Sigmoid colon (tissue), 6 donors: ENCODE measurements at regions not wholly inside any gene's neighbourhood (a gene's known extent, or its start where the extent isn't known, plus 50 kb on each side); places are given as distances from the start of the nearest gene placed in this dataset.

Source experiments
- DNase-seq: peaks from one replicate; pipeline ENCODE4 v3.0.0-alpha.2; 2019
- H3K27ac ChIP-seq, 4 donors: fragments of 200-600 bp; sonication (generic); one replicate each; pipeline ENCODE4 v1.5.1; 2016 to 2019; ENCODE audit warnings: mild to moderate bottlenecking in 1 of 4
- H3K27me3 ChIP-seq, 3 donors: fragments of 200-600 bp; sonication (generic); one replicate each; pipeline ENCODE4 v1.5.1; 2019; ENCODE audit warnings: mild to moderate bottlenecking in 1 of 3
- H3K36me3 ChIP-seq, 4 donors: fragments of 200-600 bp; sonication (generic); one replicate each; pipeline ENCODE4 v1.5.1; 2016 to 2019
- H3K4me1 ChIP-seq, 4 donors: fragments of 200-600 bp; sonication (generic); one replicate each; pipeline ENCODE4 v1.5.1; 2017 to 2019
- H3K4me3 ChIP-seq, 4 donors: fragments of 200-600 bp; sonication (generic); one replicate each; pipeline ENCODE4 v1.5.1; 2017 to 2019; ENCODE audit warnings: mild to moderate bottlenecking in 2 of 4, moderate library complexity in 1 of 4
- H3K9me3 ChIP-seq, 4 donors: fragments of 200-600 bp in 3 of 4; sonication (generic) in 3 of 4; one replicate each; pipeline versions ENCODE4 v1.5.1 to v1.6.1; 2013 to 2019
- EP300 ChIP-seq, 4 donors: sonication (generic); formaldehyde crosslinking; IDR thresholded peaks; one replicate each; pipeline ENCODE4 v1.6.1; 2017; ENCODE audit warnings: antibody characterized with exemption in 4 of 4
- POLR2A ChIP-seq, 2 donors: fragments of 450-650 bp; IDR thresholded peaks; one replicate each; pipeline ENCODE4 v1.6.1; 2016; ENCODE audit warnings: antibody characterized with exemption in 2 of 2, mild to moderate bottlenecking in 2 of 2, moderate library complexity in 2 of 2
- POLR2AphosphoS5 ChIP-seq, 4 donors: sonication (generic); formaldehyde crosslinking; IDR thresholded peaks; one replicate each; pipeline ENCODE4 v1.6.1; 2017; ENCODE audit warnings: antibody characterized with exemption in 4 of 4
- WGBS, 2 donors: extraction: QIAGEN DNeasy Blood & Tissue Kit; methylation state at CpG; one replicate each; pipeline ENCODE4 v1.1.7; 2013; 5-methylcytosine and 5-hydroxymethylcytosine counted together
- intact Hi-C: fragments of 100-400 bp; cut with DNase I; formaldehyde crosslinking; loops from one replicate; pipeline ENCODE4 v1.15.1; 2023
- TF ChIP-seq, protein P1 (sequence below), 4 experiments: fragments of 450-650 bp in 3 of 4; fragments of 200-600 bp in 1 of 4; IDR thresholded peaks; one replicate each; pipeline ENCODE4 v1.5.1; 2016 to 2019; ENCODE audit warnings: antibody characterized with exemption in 4 of 4, mild to moderate bottlenecking in 3 of 4, moderate library complexity in 2 of 4
- donor health status: healthy with polysubstance abuse.
- donor health status: healthy.

DNA sequence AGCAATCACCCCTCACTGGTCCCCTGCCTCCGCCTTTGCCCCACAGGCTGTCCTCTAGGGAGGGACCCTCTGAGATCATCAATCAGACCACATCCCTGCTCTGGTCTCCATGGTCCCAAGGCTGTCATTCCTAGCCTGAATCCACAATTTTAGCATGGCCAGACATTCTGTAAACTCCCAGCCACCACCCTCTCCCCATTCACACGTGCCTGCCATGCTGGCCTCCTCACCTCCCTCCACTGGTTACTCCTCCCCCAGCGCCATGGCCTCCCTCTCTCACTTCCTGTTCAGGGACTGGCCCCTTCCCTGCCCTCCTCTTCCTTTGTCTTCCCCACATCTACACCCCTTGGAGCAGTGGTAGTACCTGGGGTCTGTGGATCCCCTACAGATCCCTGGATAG lies 150.7 kb upstream of the MLN start:
- Histone ChIP-seq H3K4me1 (no peaks in the 10 kb centered on the region), H3K27ac (no peak overlapping the region), H3K9me3 (no peaks in the 10 kb centered on the region), H3K36me3 (no peaks in the 10 kb centered on the region), H3K27me3 (peaks cover 0 to 6% (median 0%) of the 10 kb centered on the region in 3 donors), H3K4me3 (no peak overlapping the region)
- DNase-seq: peak; percentile 24
- 53 to 65% methylated on average over 3 of the region's 3 CpGs for WGBS, 2 donors
- intact Hi-C loops: no loop called here
- TF ChIP-seq EP300 (IDR thresholded peaks at IDR 0.05): no peak
- no peak for TF ChIP-seq POLR2A (IDR thresholded peaks at IDR 0.05)
- TF ChIP-seq, protein P1, sequence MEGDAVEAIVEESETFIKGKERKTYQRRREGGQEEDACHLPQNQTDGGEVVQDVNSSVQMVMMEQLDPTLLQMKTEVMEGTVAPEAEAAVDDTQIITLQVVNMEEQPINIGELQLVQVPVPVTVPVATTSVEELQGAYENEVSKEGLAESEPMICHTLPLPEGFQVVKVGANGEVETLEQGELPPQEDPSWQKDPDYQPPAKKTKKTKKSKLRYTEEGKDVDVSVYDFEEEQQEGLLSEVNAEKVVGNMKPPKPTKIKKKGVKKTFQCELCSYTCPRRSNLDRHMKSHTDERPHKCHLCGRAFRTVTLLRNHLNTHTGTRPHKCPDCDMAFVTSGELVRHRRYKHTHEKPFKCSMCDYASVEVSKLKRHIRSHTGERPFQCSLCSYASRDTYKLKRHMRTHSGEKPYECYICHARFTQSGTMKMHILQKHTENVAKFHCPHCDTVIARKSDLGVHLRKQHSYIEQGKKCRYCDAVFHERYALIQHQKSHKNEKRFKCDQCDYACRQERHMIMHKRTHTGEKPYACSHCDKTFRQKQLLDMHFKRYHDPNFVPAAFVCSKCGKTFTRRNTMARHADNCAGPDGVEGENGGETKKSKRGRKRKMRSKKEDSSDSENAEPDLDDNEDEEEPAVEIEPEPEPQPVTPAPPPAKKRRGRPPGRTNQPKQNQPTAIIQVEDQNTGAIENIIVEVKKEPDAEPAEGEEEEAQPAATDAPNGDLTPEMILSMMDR (IDR thresholded peaks at IDR 0.05): no peak
- no peak for TF ChIP-seq POLR2AphosphoS5 (IDR thresholded peaks at IDR 0.05)

DNA sequence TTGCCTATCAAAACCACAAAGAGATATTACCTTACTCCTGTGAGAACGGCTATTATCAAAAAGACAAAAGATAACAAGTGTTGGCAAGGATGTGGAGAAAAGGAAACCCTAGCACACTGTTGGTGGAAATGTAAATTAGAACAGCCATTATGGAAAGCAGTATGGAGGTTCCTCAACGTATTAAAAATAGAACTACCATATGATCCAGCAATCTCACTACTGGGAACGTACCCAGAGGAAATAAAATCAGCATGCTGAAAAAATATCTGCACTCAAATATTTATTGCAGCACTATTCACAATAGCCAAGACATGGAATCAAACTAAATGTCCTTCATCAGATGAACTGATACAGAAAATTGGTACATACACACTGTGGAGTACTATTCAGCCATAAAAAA lies 149.4 kb upstream of the MLN start:
- H3K9me3 ChIP-seq: no peaks in the 10 kb centered on the region
- DNase-seq: no peak
- TF ChIP-seq, protein P1 (IDR thresholded peaks at IDR 0.05): no peak
- TF ChIP-seq POLR2AphosphoS5 (IDR thresholded peaks at IDR 0.05) (no peak), POLR2A (IDR thresholded peaks at IDR 0.05) (no peak), EP300 (IDR thresholded peaks at IDR 0.05) (no peak)
- intact Hi-C loops: no loop called here
- no peak overlapping the region for H3K4me3 ChIP-seq
- H3K4me1 ChIP-seq: no peaks in the 10 kb centered on the region
- WGBS, 2 donors: 77 to 78% methylated on average over 3 of the region's 3 CpGs
- peaks cover 0 to 4% (median 0%) of the 10 kb centered on the region in 3 donors for H3K27me3 ChIP-seq
- no peaks in the 10 kb centered on the region for H3K36me3 ChIP-seq
- no peak overlapping the region for H3K27ac ChIP-seq

GRCh38 chr6:33952016-33952415 lies 148.2 kb upstream of the MLN start:
- intact Hi-C loops: no loop called here
- peaks cover 0 to 4% (median 0%) of the 10 kb centered on the region in 3 donors for H3K27me3 ChIP-seq
- no peak for DNase-seq
- no peak overlapping the region for H3K27ac ChIP-seq
- no peaks in the 10 kb centered on the region for H3K9me3 ChIP-seq
- no peaks in the 10 kb centered on the region for H3K36me3 ChIP-seq
- TF ChIP-seq POLR2AphosphoS5 (IDR thresholded peaks at IDR 0.05): no peak
- TF ChIP-seq, protein P1 (IDR thresholded peaks at IDR 0.05): no peak
- TF ChIP-seq EP300 (IDR thresholded peaks at IDR 0.05): no peak
- TF ChIP-seq POLR2A (IDR thresholded peaks at IDR 0.05): no peak
- H3K4me1 ChIP-seq: no peaks in the 10 kb centered on the region
- H3K4me3 ChIP-seq: no peak overlapping the region
- 86 to 91% methylated on average over 4 of the region's 4 CpGs for WGBS, 2 donors

DNA sequence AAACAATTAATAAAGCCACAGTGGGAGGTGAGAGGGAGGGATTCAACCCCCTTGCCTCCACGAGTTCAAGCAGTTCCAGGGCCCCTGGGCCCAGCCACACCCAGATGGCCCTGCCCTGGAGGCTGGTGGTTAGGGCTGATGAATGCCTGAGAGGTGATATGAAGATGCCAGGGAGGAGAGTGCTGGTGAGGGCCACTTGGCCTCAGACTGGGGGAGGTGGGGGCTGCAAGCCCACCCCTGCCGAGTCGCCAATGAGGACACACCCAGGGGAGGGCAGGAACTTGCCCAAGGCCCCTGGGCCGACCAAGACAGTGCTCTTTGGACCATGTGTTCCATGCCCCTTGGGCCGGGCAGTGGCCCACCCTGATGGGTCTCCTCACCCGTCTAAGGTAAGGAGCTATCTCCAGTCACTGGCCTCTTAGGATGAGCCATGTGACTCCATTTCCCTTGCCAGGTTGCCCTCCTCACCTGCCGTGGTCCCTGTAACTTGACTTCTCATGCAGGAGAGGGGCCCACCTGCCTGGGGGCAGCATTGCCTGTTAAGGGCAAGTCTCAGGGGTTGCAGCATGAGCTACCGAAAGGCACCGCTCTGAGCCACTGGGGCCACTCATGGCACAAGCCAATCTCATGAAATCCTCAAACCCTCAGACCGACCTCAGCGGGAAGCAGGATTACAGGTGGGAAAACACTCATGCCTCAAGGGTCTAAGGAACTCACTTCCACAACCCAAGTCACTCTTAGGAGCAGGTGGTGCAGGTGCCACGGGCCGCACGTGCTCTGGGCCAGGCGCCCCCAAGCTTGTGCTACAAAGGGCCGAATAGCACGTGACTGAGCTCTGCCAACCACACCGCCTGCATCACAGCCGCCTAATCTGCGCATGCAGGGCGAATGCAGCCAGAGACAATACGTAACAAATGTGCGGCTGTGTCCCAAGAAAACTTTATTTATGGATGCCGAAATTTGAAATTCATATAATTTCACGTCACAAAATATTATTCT lies 147.4 kb upstream of the MLN start:
- intact Hi-C loops: no loop called here
- 77 to 86% methylated on average over 25 of the region's 25 CpGs for WGBS, 2 donors
- DNase-seq: no peak
- TF ChIP-seq POLR2A (IDR thresholded peaks at IDR 0.05): no peak
- no peak for TF ChIP-seq POLR2AphosphoS5 (IDR thresholded peaks at IDR 0.05)
- TF ChIP-seq, protein P1 (IDR thresholded peaks at IDR 0.05): no peak
- H3K4me1 ChIP-seq: no peaks in the 10 kb centered on the region
- no peaks in the 10 kb centered on the region for H3K9me3 ChIP-seq
- H3K27ac ChIP-seq: no peak overlapping the region
- no peak overlapping the region for H3K4me3 ChIP-seq
- H3K27me3 ChIP-seq: peaks cover 0 to 4% (median 0%) of the 10 kb centered on the region in 3 donors
- no peaks in the 10 kb centered on the region for H3K36me3 ChIP-seq
